HepG2 (cell line): ENCODE measurements at regions not wholly inside any gene's neighbourhood (a gene's known extent, or its start where the extent isn't known, plus 50 kb on each side); places are given as distances from the start of the nearest gene placed in this dataset.

Source experiments
- ATAC-seq: fragments of 200-7000 bp; cut with Tn5 transposase; 3 replicates; pipeline ENCODE4 v1.9.1; 2020; ENCODE audit warnings: mild to moderate bottlenecking, moderate library complexity
- BruUV-seq: library from RNA; stranded (reverse); fragments of 400-500 nt; replicated peaks from 2 replicates; lab custom pipeline; 2021; lab: Mats Ljungman, UMichigan
- CTCF ChIA-PET: fragments of 300-600 bp; formaldehyde crosslinking; extraction: SDS; loops from one replicate; lab custom pipeline; 2021; ENCODE audit warnings: low total read pairs, inconsistent platforms, low intra/inter-chr PET ratio; lab: Yijun Ruan, JAX
- POLR2A ChIA-PET: fragments of 350-600 bp; sonication (Branson Sonifier 250); formaldehyde crosslinking; loops from one replicate; lab custom pipeline; 2020; ENCODE audit warnings: antibody characterized with exemption, inconsistent platforms; lab: Yijun Ruan, JAX
- DNase-seq: peaks from one replicate; pipeline ENCODE4 v3.0.0-alpha.2; 2015; ENCODE audit warnings: low spot score
- FAIRE-seq: peaks from 3 replicates; lab custom pipeline; 2011; peaks lifted over from hg19 to GRCh38; lab: Jason Lieb, UNC
- H2AFZ ChIP-seq: one replicate; pipeline ENCODE4 v1.6.1; 2011; ENCODE audit warnings: low read length, inconsistent platforms
- H3K27ac ChIP-seq: fragments of 300-600 bp; 3 replicates; pipeline ENCODE4 v1.8.0; 2011; ENCODE audit warnings: mixed run types, mild to moderate bottlenecking, mixed read lengths, low read length, inconsistent platforms; ENCODE audit not compliant: insufficient read depth; ENCODE audit errors: extremely low read length
- H3K27me3 ChIP-seq, 2 experiments: fragments of 200-600 bp in 1 of 2; 2 replicates in 1 of 2; 3 replicates in 1 of 2; pipeline versions ENCODE4 v1.6.0 to v1.8.0; 2011; ENCODE audit warnings: low read length in 2 of 2, mild to moderate bottlenecking in 2 of 2, moderate library complexity in 2 of 2, inconsistent platforms in 1 of 2; ENCODE audit not compliant: insufficient read depth in 2 of 2, control insufficient read depth in 1 of 2
- H3K36me3 ChIP-seq, 2 experiments: fragments of 200-600 bp in 1 of 2; replicated peaks in 1 of 2; 2 replicates in 1 of 2; 3 replicates in 1 of 2; pipeline versions ENCODE4 v1.5.1 to v1.8.0; 2011; ENCODE audit warnings: low read length in 2 of 2, inconsistent platforms in 1 of 2; ENCODE audit not compliant: insufficient read depth in 2 of 2, control insufficient read depth in 1 of 2
- H3K4me1 ChIP-seq: 2 replicates; pipeline ENCODE4 v1.5.1; 2012; ENCODE audit warnings: low read length, inconsistent platforms; ENCODE audit not compliant: insufficient read depth
- H3K4me2 ChIP-seq: 2 replicates; pipeline ENCODE4 v1.6.0; 2011; ENCODE audit warnings: low read depth, low read length, inconsistent platforms
- H3K4me3 ChIP-seq, 3 experiments: fragments of 200-600 bp in 1 of 3; sonication (generic), shearing (Covaris generic) in 1 of 3; replicated peaks in 1 of 3; 2 replicates each; pipeline ENCODE4 v1.5.1; 2011 to 2016; ENCODE audit warnings: low read length in 3 of 3, inconsistent platforms in 2 of 3, low read depth in 2 of 3, mild to moderate bottlenecking in 2 of 3, control low read depth in 1 of 3, mixed read lengths in 1 of 3; ENCODE audit not compliant: insufficient read depth in 1 of 3
- H3K79me2 ChIP-seq: one replicate; pipeline ENCODE4 v1.6.1; 2011; ENCODE audit warnings: low read length, inconsistent platforms; ENCODE audit not compliant: insufficient read depth
- H3K9ac ChIP-seq: 2 replicates; pipeline ENCODE4 v1.6.0; 2011; ENCODE audit warnings: mild to moderate bottlenecking, low read depth, low read length, inconsistent platforms; ENCODE audit not compliant: insufficient read depth
- H3K9me3 ChIP-seq: 2 replicates; pipeline ENCODE4 v1.5.1; 2012; ENCODE audit warnings: mild to moderate bottlenecking, low read length
- H4K20me1 ChIP-seq: 2 replicates; pipeline ENCODE4 v1.6.0; 2011; ENCODE audit warnings: inconsistent platforms, mild to moderate bottlenecking, low read length, moderate library complexity; ENCODE audit not compliant: insufficient read depth
- ARNT ChIP-seq: fragments of 450-650 bp; IDR thresholded peaks from 2 replicates; pipeline ENCODE4 v1.6.1; 2017
- FLYWCH1 ChIP-seq: sonication (generic); formaldehyde crosslinking; IDR thresholded peaks from 2 replicates; pipeline ENCODE4 v1.8.1; 2023; ENCODE audit warnings: mild to moderate bottlenecking, missing genetic modification reagents
- FOXA3 ChIP-seq: IDR thresholded peaks from 2 replicates; pipeline ENCODE4 v1.6.1; 2016; ENCODE audit warnings: missing genetic modification reagents, missing compliant biosample characterization
- IKZF4 ChIP-seq: sonication (generic); formaldehyde crosslinking; IDR thresholded peaks from 2 replicates; pipeline ENCODE4 v1.5.1; 2020; ENCODE audit warnings: borderline replicate concordance, mild to moderate bottlenecking, low read depth, missing genetic modification reagents; ENCODE audit errors: not compliant biosample characterization
- RBFOX2 ChIP-seq: fragments of 200-400 bp; formaldehyde crosslinking; IDR thresholded peaks from 2 replicates; pipeline ENCODE4 v1.6.1; 2017; ENCODE audit warnings: low read depth, mild to moderate bottlenecking, low read length
- REST ChIP-seq, 2 experiments: IDR thresholded peaks; 2 replicates each; pipeline ENCODE4 v1.6.1; 2011 to 2012; ENCODE audit warnings: low read length in 2 of 2, borderline replicate concordance in 1 of 2, low read depth in 1 of 2, mild to moderate bottlenecking in 1 of 2, moderate library complexity in 1 of 2
- XBP1 ChIP-seq: sonication (generic); formaldehyde crosslinking; IDR thresholded peaks from 2 replicates; pipeline ENCODE4 v1.5.0; 2020; ENCODE audit warnings: missing genetic modification reagents
- ZNF816 ChIP-seq: sonication (generic); formaldehyde crosslinking; IDR thresholded peaks from 2 replicates; pipeline ENCODE4 v1.8.0; 2022; ENCODE audit warnings: missing genetic modification reagents, mild to moderate bottlenecking, borderline replicate concordance
- WGBS: methylation state at CpG from one replicate; pipeline ENCODE4 v1.1.6; 2017; ENCODE audit warnings: low lambda C conversion rate; 5-methylcytosine and 5-hydroxymethylcytosine counted together
- in situ Hi-C: cut with HindIII; loops from 2 replicates; pipeline ENCODE4 v1.10.0; 2017; ENCODE audit warnings: low pct_unique_long_range_greater_than_20kb; ENCODE audit not compliant: extremely low pct_ligation_motif_present
- intact Hi-C: fragments of 100-400 bp; cut with micrococcal nuclease; formaldehyde crosslinking; loops from one replicate; pipeline ENCODE4 v1.10.0; 2022; ENCODE audit not compliant: unreplicated experiment
- TF ChIP-seq, protein P1 (sequence below): sonication (generic); IDR thresholded peaks from 2 replicates; pipeline ENCODE4 v1.6.1; 2016; ENCODE audit warnings: low read depth, borderline replicate concordance

- Histone ChIP-seq H3K36me3 (no peaks in the 10 kb centered on the region), H3K27ac (no peak overlapping the region), H3K9ac (no peak overlapping the region), H3K4me1 (no peaks in the 10 kb centered on the region), H3K4me3 (no peak overlapping the region), H3K79me2 (no peaks in the 10 kb centered on the region), H3K9me3 (peaks cover 15% of the 10 kb centered on the region; the same call in 1 of the 2 replicates), H3K27me3 (no peaks in the 10 kb centered on the region), H3K4me2 (no peak overlapping the region), H2AFZ (no peak overlapping the region), H4K20me1 (no peaks in the 10 kb centered on the region)
- in situ Hi-C loops: no loop called here
- BruUV-seq: no TSS peak
- 12% methylated on average over 5 of the region's 8 CpGs for WGBS
- TF ChIP-seq IKZF4 (CRISPR knock-in tag): no peak
- no peak for TF ChIP-seq FOXA3 (CRISPR knock-in tag)
- no peak for TF ChIP-seq XBP1
- no peak for TF ChIP-seq FLYWCH1 (CRISPR knock-in tag)
- TF ChIP-seq RBFOX2: no peak
- TF ChIP-seq REST (IDR thresholded peaks at IDR 0.05; ENCODE audit: borderline replicate concordance in 1 of 2, low read depth in 1 of 2, low read length in 2 of 2): no peak
- no peak for TF ChIP-seq ARNT
- no peak for TF ChIP-seq ZNF816
- TF ChIP-seq, protein P1, sequence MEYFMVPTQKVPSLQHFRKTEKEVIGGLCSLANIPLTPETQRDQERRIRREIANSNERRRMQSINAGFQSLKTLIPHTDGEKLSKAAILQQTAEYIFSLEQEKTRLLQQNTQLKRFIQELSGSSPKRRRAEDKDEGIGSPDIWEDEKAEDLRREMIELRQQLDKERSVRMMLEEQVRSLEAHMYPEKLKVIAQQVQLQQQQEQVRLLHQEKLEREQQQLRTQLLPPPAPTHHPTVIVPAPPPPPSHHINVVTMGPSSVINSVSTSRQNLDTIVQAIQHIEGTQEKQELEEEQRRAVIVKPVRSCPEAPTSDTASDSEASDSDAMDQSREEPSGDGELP: no peak
- no peak for ATAC-seq
- intact Hi-C loops: no loop called here
- ChIA-PET POLR2A (no interaction called here), CTCF (no interaction called here)
- FAIRE-seq: no peak
- DNase-seq: no peak
Observed at GRCh38 chr13:88339271-88339741, 668.1 kb downstream of the SLITRK5 start.
